ENCODE measurements at regions not wholly inside any gene's neighbourhood (a gene's known extent, or its start where the extent isn't known, plus 50 kb on each side); places are given as distances from the start of the nearest gene placed in this dataset.

- no peak for ATAC-seq
- Histone ChIP-seq H3K9me3 (no peaks in the 10 kb centered on the region), H3K4me1 (no peaks in the 10 kb centered on the region), H3K27ac (no peak overlapping the region), H3K4me3 (no peak overlapping the region), H3K36me3 (replicated peaks in 1 of 2; ENCODE audit: insufficient read depth in 1 of 2, low read depth in 2 of 2) (no peaks in the 10 kb centered on the region), H3K27me3 (no peaks in the 10 kb centered on the region)
- no peak for TF ChIP-seq CTCF (IDR thresholded peaks at IDR 0.05)
- TF ChIP-seq POLR2A (IDR thresholded peaks at IDR 0.05): no peak
- intact Hi-C loops (cut with DNase I): no loop called here
- no peak for DNase-seq
Observed at GRCh38 chr11:107118025-107118720, 99.9 kb upstream of the GUCY1A2 start.

GRCh38 chr11:107116358-107116757, 98.1 kb upstream of the GUCY1A2 start:
- DNase-seq: no peak
- no peaks in the 10 kb centered on the region for H3K9me3 ChIP-seq
- no peak overlapping the region for H3K4me3 ChIP-seq
- H3K4me1 ChIP-seq: no peaks in the 10 kb centered on the region
- no peaks in the 10 kb centered on the region for H3K36me3 ChIP-seq (replicated peaks in 1 of 2; ENCODE audit: insufficient read depth in 1 of 2, low read depth in 2 of 2)
- intact Hi-C loops (cut with DNase I): no loop called here
- no peak for ATAC-seq
- WGBS, 2 donors: 15 to 34% methylated on average over 2 of the region's 2 CpGs
- H3K27me3 ChIP-seq: no peaks in the 10 kb centered on the region
- no peak for TF ChIP-seq CTCF (IDR thresholded peaks at IDR 0.05)
- TF ChIP-seq POLR2A (IDR thresholded peaks at IDR 0.05): no peak
- H3K27ac ChIP-seq: no peak overlapping the region

- intact Hi-C loops (cut with DNase I): no loop called here
- H3K9me3 ChIP-seq: no peaks in the 10 kb centered on the region
- no peak overlapping the region for H3K4me3 ChIP-seq
- H3K4me1 ChIP-seq: no peaks in the 10 kb centered on the region
- TF ChIP-seq CTCF (IDR thresholded peaks at IDR 0.05): no peak
- H3K36me3 ChIP-seq (replicated peaks in 1 of 2; ENCODE audit: insufficient read depth in 1 of 2, low read depth in 2 of 2): no peaks in the 10 kb centered on the region
- H3K27me3 ChIP-seq: no peaks in the 10 kb centered on the region
- no peak overlapping the region for H3K27ac ChIP-seq
- 85 to 87% methylated on average over 9 of the region's 9 CpGs for WGBS, 2 donors
- peak in 1 of 4 donors; percentile 9 for DNase-seq
- no peak for ATAC-seq
Observed at GRCh38 chr11:107102692-107103477, 84.6 kb upstream of the GUCY1A2 start.

- Histone ChIP-seq H3K4me3 (no peak overlapping the region), H3K4me1 (no peaks in the 10 kb centered on the region), H3K36me3 (replicated peaks in 1 of 2; ENCODE audit: insufficient read depth in 1 of 2, low read depth in 2 of 2) (no peaks in the 10 kb centered on the region), H3K27me3 (no peaks in the 10 kb centered on the region), H3K9me3 (peaks cover 0 to 4% (median 0%) of the 10 kb centered on the region in 3 donors), H3K27ac (no peak overlapping the region)
- ATAC-seq (no peak), DNase-seq (no peak)
- intact Hi-C loops (cut with DNase I): no loop called here
- WGBS, 2 donors: 52 to 79% methylated on average over 3 of the region's 3 CpGs
- no peak for TF ChIP-seq POLR2A (IDR thresholded peaks at IDR 0.05)
Observed at GRCh38 chr11:107092667-107093066, 74.4 kb upstream of the GUCY1A2 start.

GRCh38 chr11:107078375-107078774, 60.1 kb upstream of the GUCY1A2 start:
- no peak for ATAC-seq
- TF ChIP-seq CTCF (IDR thresholded peaks at IDR 0.05) (no peak), POLR2A (IDR thresholded peaks at IDR 0.05) (no peak)
- intact Hi-C loops (cut with DNase I): no loop called here

More at GRCh38 chr11:107078375-107078774, 60.1 kb upstream of the GUCY1A2 start:
- H3K4me1 ChIP-seq: no peaks in the 10 kb centered on the region
- no peak overlapping the region for H3K27ac ChIP-seq
- H3K4me3 ChIP-seq: no peak overlapping the region
- no peaks in the 10 kb centered on the region for H3K9me3 ChIP-seq
- WGBS, 2 donors: 53 to 54% methylated on average over 2 of the region's 2 CpGs
- DNase-seq: no peak
- H3K36me3 ChIP-seq (replicated peaks in 1 of 2; ENCODE audit: insufficient read depth in 1 of 2, low read depth in 2 of 2): no peaks in the 10 kb centered on the region
- no peaks in the 10 kb centered on the region for H3K27me3 ChIP-seq
